Stimulated activated CD8-positive, alpha-beta memory T cell treated with anti-CD3 and anti-CD28 coated beads, Interleukin-2, amount 100 ng/mL, for 1 hour (primary cell): ENCODE measurements at regions not wholly inside any gene's neighbourhood (a gene's known extent, or its start where the extent isn't known, plus 50 kb on each side); places are given as distances from the start of the nearest gene placed in this dataset.

Source experiments
- DNase-seq, 2 donors: peaks; one replicate each; pipeline ENCODE4 v3.0.0-alpha.2; 2020; ENCODE audit warnings: low read depth in 2 of 2

DNA sequence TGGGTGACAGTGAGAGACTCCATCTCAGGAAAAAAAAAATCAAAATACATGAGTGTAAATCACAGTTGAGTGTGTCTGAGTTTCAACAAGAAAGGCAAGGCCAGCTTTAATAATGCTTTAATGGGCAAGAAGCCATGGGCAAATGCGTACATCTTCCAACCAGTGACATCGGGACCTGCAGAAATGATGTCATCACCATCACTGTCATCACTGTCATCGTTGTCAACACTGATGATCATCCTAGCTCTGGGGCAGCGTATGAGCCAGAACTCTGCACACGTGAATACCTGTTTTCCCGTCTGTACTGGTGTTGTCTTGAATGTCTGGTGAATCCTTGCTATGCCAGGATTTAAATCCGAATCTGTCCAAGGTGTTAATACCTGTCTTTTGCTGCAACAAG is 712.5 kb downstream of the BRD1 start:
- no peak for DNase-seq

DNA sequence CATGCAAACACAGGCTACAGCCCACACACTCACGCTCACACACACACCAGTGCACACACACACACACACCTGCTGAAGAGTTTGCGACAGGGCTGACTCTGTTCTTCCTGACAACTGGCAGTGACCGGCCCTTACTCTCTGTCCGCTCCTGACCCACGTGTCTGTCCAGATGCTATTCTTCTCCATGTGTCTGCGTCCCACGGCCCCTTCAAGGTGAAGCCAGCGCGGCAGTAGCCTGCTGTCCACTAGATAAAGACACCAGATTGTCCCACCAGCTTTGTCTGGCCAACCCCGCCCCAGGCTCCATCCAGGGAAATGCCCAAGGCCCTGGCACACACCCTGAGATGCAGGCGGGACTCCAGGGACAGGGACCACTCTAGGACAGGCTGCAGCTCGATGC is 713.9 kb downstream of the BRD1 start:
- no peak for DNase-seq

DNA sequence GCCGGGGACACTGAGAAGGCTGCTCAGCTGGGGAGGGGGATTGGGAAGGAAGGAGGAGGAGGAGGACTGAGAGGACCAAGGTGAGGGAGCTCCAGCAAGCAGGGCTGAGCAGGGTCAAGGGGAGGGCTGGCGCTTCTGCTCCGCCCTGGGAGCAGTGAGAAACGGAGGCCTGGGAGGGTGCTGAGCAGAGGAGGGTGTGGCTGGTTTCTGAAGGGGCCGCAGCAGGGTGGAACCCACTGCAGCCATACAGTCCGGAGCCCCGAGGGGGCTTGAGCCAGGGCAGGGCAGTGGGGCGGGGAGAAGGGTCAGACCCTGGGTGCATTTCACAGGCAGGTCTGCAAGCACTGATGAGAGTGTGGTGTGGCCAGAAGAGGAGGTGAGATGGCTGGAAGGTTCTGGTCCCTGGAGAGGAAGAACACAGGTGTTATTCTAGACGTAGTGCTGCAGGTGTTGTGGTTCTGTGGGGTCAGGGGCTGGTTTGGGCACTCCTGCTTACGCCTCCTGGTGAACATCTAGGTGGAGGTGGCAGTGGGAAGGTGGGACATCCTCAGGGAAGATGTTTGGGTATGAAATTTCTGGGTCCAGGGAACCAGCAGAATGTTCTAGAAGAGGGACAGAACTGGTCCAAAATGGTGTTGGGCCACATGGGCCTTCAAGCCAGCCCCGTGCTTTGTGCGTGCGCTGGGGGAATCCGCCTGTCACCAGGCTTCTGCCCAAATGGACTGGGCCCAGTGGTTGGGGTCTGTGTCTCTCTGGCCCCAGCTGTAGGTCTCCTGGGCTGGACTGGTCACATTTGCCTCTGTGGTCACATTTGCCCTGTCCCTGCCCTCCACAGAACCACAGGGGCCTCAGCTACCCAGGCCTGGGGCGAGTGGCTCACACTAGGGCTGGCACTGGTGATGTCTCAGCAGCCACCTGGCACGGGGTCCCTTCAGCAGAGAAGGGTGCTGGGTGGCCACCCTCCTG is 714.7 kb downstream of the BRD1 start:
- DNase-seq = no peak

DNA sequence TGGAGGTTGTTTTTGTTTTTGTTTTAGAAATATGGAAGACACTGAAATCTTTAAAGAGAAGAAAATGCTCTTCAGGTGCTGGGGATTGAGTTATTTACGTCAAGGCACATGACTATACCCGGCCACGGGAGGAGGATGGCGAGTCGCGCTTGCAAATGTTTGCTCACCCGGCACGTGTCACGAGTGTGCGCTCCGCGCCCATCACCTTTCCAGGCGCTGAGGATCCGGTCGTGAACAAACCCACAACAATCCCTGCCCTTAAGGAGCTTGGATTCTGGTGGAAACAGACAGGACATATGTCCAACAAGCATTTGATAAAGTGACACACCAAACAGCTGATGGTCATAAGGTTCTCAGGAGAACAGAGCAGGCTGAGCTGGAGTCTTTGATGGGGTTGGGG is 715.5 kb downstream of the BRD1 start:
- no peak for DNase-seq

DNA sequence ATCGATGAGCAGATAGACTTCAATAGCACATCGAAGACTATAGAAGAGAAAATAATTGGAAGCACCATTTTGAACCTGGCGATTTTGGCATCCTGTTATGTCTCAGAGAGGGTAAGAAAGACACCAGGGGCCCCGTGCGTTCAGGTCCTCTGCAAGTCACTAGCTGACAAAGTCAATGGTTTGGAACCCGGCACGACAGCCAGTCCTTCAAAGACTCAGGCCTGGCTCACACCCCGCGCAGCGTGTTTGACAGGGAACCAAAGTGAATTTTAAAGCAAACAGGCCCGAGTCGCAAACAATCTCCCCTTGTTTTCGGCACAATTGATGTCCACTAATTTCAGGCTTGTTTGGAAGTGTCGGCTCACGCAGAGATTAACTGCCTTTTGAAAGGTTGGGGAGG is 716.6 kb downstream of the BRD1 start:
- DNase-seq = no peak

GRCh38 chr22:49108636-49109315 is 718.9 kb downstream of the BRD1 start:
- DNase-seq = no peak

GRCh38 chr22:49107961-49108530 is 719.6 kb downstream of the BRD1 start:
- no peak for DNase-seq

GRCh38 chr22:49107561-49107960 is 720.1 kb downstream of the BRD1 start:
- no peak for DNase-seq

GRCh38 chr22:49106842-49107152 is 720.9 kb downstream of the BRD1 start:
- DNase-seq = no peak

DNA sequence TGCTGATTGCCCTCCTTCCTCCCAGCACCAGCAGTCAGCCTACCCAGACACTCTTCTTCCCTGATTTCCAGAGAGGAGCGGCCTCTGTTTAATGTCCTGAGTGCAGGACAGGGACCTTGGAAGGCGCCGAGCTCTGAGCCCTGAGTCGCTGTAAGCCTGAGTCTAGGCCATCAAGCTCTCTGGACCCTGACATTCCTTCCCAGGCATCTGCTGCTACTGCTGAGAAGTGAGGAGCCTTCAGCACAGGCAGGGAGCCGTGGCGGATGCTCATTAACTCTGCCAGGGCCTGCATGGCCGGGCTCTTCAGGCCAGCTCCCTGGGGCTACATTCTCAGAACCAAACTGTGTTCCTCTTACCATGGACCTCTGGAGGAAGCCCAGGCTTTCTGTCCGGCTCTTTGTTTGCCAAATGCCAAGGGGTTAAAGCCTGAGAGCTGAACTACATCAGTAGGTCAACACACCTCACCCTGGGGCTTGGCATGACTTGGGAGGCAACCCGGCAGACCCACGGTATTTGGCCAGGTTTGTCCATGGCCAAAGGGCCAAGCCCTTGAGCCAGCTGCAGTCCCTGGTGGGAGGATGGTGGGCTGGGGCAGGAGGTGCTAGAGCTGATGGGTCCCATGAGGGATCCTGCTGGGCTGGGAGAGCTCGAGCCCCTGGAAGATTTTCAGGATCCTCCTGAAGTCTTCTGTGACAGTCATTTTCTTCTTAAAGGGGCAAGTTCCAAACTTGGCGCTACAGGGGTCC is 721.4 kb downstream of the BRD1 start:
- no peak for DNase-seq

GRCh38 chr22:49104434-49104833 is 723.2 kb downstream of the BRD1 start:
- DNase-seq = no peak

- no peak for DNase-seq
Observed at GRCh38 chr22:49103314-49104059, 724.2 kb downstream of the BRD1 start.

- no peak for DNase-seq
Observed at GRCh38 chr22:49102367-49102766, 725.3 kb downstream of the BRD1 start.

- DNase-seq = no peak
Observed at GRCh38 chr22:49101873-49102272, 725.8 kb downstream of the BRD1 start.

DNA sequence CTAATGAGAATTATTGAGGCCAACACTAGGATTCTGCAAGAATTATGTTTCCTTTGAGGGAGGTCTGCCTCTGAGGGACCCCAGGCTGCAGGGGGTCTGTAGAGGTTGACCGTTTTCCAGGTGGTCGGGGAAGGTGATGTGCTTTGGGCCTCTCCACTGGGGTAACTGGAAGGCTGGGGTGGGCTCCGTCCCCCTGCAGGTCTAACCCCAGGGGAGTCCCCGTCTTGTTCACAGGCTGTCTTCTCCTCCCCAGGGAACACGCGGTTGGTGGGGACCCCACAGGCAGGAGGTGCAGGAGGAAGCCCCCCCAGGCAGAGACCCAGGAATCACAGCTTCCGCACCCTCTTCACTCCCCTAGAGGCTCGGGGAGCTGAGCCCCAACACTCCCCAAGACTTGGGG is 726.4 kb downstream of the BRD1 start:
- DNase-seq = no peak

DNA sequence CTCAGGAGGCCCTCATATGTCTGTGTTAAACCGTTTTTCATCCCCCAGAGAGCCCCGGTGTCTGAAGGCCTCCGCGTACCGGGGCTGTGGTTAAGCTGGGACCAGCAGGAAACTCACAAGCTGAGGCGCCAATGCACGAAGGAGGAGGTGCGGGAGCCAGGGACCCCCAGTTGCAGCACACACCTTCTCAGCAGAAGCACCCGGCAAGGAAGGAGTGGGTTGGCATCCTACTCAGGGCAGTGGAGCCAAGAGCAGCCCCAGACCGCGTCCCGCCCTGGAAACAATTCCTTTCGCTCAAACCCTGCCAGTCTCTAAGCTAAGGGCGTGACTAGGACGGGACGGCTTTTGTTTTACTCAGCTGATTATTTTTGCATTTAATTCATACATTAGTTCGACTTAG is 726.9 kb downstream of the BRD1 start:
- no peak for DNase-seq

GRCh38 chr22:49100316-49100715 is 727.4 kb downstream of the BRD1 start:
- no peak for DNase-seq

- no peak for DNase-seq
Observed at GRCh38 chr22:49099496-49100124, 728.1 kb downstream of the BRD1 start.

DNA sequence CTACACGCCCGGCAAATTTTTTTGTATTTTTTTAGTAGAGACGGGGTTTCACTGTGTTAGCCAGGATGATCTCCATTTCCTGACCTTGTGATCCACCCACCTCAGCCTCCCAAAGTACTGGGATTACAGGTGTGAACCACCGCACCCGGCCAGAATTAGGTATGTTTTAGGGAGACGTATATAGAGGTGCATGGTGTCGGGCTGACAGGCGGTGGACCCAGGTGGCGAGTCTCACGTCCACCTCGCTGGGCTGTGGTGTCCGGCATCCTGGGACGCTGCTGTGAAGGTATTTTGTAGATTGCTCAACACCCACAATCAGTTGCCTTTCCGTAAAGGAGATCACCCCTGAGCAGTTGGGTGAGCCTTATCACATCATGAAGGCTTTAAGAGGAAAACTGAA is 728.6 kb downstream of the BRD1 start:
- no peak for DNase-seq

DNA sequence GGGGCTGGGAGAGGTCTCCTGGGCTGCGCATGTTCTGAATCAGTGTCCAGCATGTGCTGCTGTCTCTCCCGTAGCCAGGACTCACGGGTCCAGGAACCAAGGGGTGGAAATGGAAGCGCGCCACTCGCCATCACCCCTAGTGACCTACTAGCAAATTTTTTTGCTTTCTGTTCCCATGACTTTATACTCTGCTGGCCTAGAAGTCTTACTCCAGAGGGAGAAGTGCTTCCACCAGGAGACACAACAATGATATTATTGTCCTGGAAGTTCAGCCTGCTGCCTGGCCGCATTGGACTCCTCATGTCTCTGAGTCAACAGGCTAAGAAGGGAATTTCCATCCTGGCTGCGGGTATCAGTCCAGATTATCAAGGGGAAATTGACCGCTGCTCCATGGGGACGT is 729.7 kb downstream of the BRD1 start:
- no peak for DNase-seq
